Posterior cingulate gyrus (tissue), 11 donors: ENCODE measurements at regions not wholly inside any gene's neighbourhood (a gene's known extent, or its start where the extent isn't known, plus 50 kb on each side); places are given as distances from the start of the nearest gene placed in this dataset.
"Not testable (repeated sequence)": the region's sequence is repeated elsewhere in the genome, so short reads cannot be mapped to it uniquely, and the experiment has no call there.

ENCODE experiments used
- DNase-seq, 10 donors: peaks; one replicate each; pipeline versions ENCODE4 v3.0.0 to v3.0.0-alpha.2; 2020 to 2021; ENCODE audit warnings: mixed read lengths in 3 of 10
- intact Hi-C: fragments of 100-400 bp; cut with DNase I; formaldehyde crosslinking; loops from one replicate; pipeline ENCODE4 v1.15.1; 2023

DNA sequence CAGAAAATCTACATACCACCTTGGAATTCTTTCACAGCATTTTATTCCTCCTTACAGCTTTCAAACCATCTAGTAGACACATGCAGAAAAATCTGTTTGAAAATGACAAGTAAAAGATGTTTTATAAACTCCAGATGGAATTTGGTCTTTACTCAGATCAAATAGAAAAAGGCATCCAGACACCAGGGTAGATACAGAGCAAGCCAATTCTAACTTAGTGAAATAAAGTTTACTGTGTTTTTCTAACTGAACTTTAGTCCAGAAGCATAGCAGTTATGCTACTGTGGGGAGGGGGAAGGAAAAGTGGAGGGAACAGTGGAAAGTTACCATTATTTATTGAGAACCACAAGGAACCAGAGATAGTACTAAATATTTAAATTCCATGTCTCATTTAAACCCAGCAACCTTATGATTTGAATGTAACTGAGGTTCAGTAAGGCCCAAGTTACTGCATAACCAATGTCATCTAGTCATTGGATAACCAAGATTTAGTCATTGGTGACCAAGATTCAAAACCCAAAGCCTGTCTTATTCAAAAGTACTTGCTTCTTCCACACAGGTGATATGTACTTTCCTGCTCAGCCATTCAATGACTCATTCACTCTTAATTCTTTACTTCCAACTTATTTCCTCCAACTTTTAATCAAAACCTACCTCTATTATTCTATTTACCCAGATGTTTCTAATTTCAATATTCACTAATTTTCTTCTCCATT, 57.7 kb downstream of the RAD51AP2 start:
- intact Hi-C loops = no loop called here
- no peak for DNase-seq

GRCh38 chr2:17455343-17455742, 62.9 kb downstream of the RAD51AP2 start:
- intact Hi-C loops = no loop called here
- no peak for DNase-seq

- intact Hi-C loops, DNase-seq: not testable (repeated sequence)
These were observed 72.0 kb downstream of the RAD51AP2 start for GRCh38 chr2:17446191-17446590.

GRCh38 chr2:17445744-17446143, 72.5 kb downstream of the RAD51AP2 start:
- intact Hi-C loops = no loop called here
- peak in 1 of 10 donors; percentile 35 for DNase-seq

DNA sequence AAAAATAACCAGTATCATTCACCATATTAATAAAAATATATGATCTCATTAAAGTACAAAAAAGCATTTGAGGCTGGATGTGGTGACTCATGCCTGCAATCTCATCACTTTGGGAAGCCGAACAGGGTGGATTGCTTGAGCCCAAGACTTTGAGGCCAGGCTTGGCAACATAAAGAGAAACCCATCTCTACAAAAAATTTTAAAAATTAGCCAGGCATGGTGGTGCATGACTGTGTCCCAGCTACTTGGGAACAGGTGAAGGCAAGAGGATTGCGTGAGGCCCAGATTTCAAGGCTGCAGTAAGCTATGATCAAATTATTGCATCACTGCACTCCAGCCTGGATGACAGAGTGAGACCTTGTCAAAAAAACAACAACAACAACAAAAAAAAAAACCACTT, 75.9 kb downstream of the RAD51AP2 start:
- intact Hi-C loops = no loop called here

GRCh38 chr2:17441790-17442189, 76.5 kb downstream of the RAD51AP2 start:
- DNase-seq = no peak
- intact Hi-C loops = no loop called here

More for the DNA sequence above, 75.9 kb downstream of the RAD51AP2 start:
- DNase-seq = no peak

- intact Hi-C loops = no loop called here
- no peak for DNase-seq
These were observed 77.0 kb downstream of the RAD51AP2 start for GRCh38 chr2:17441055-17441771.

DNA sequence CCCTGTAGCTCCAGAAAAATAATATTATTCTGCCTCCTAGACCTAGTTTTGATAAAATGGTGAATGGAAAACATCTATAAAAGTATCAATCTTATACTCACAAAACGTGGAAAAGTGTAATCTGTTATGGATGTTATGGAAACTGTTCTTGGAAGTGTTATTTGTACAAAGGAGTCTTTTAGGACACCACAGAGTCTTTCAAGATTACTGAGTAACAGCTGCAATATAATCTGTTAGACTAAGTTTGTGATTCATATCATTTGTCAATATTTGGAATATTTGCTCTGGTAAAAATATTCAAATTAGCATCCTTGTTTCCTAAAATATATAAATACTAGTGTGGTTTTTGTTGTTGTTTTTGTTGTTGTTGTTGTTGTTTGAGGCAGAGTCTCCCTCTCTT, 87.9 kb downstream of the RAD51AP2 start:
- intact Hi-C loops = no loop called here
- DNase-seq = no peak

DNA sequence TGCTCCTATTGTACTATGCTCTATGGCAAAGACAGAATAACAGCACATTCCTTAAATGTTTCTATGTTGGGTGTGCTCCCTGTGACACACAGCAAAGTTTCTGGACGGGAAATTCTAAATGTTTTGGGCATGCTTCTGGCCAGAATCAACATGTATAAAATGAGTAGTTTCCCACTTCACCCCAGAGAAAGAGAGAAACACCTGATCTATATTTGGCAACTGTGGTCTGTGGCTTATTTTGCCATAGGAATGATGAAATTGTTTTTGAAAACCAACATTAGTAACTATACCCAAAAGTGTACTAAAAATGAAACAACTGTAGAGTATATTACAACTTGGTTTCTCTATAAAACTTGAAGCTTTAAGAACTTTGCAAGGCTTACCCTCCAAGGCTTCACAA, 89.1 kb downstream of the RAD51AP2 start:
- DNase-seq = no peak
- intact Hi-C loops = no loop called here

GRCh38 chr2:17427401-17427800, 90.8 kb downstream of the RAD51AP2 start:
- DNase-seq = no peak
- intact Hi-C loops = no loop called here

- DNase-seq = no peak
These were observed 91.5 kb downstream of the RAD51AP2 start for GRCh38 chr2:17426743-17427142.

DNA sequence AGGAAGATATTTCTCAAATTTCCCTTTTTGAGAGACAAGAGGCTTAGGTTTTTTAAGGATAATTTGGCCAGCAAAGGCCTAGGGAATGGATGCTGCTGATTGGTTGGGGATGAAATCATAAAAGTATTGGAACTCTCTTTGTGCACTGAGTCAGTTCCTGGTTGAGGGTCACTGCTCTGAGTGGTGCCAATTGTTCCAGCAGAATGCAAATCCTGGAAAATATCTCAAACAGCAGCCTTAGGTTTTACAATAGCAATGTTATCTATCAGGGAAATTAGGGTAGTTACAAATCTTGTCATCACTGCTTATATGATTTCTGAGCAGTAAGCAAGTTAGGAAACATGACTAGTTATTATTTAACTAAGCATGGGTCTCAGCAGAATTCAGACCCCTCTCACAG, 96.2 kb downstream of the RAD51AP2 start:
- intact Hi-C loops = no loop called here

More at GRCh38 chr2:17426743-17427142, 91.5 kb downstream of the RAD51AP2 start:
- intact Hi-C loops = no loop called here

DNA sequence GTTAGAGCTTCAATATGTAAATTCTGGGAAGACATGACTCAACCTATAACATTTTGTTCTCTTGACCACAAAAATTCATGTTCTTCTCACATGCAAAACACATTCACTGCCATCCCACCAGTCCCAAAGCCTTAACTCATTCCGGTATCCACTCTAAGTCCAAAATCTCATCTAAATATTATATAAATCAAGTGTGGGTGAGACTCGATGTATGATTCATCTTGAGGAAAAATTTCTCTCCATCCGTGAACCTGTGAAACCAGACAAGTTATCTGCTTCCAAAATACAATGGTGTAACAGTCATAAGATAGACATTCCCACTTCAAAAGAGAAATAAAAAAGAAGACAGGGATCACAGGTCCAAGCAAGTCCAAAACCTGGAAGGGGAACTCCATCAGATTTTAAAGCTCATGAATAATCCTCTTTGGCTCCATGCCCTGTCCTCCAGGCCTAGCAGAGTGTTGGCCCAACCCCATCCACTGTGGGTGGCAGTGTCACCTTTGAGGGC, 101.3 kb downstream of the RAD51AP2 start:
- intact Hi-C loops = no loop called here
- DNase-seq = no peak

More for the DNA sequence above, 96.2 kb downstream of the RAD51AP2 start:
- no peak for DNase-seq

GRCh38 chr2:17413036-17413435, 105.2 kb downstream of the RAD51AP2 start:
- DNase-seq = no peak
- intact Hi-C loops = no loop called here

DNA sequence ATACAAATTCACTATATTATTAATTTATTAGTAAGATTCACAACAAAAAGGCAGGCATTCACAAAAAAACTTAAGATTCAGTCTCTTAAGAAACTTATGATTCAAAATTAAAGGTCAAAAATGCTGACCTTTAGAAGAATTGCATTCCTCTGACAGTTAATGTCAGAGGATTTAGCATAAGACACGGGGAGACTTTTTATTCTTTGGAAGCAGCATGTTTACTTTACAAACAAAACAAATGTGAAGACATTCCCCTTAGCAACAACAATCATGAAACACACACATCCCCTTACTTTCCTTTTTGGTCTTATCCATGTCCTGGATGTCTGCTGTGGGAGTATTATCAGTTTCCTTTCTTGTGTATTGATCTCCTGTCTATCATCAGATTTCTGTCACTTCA, 117.1 kb downstream of the RAD51AP2 start:
- intact Hi-C loops = no loop called here

DNA sequence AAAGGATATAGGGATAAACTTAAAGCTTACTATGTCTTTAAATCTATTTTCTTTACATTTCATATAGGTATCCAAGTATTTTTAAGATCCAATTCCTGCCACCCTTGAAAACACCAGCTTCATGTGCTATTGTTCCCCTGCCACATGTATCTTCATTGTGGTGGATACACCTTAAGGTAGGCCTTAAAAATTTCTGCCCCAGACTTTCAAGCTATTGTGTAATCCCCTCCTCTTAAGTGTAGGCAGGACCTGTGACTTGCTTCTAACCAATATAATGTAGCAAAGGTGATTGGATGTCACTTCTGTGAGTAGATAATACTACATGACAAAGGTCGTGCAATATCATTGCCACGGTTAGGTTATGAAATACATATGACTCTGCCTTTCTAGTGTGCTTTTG, 119.5 kb downstream of the RAD51AP2 start:
- intact Hi-C loops = no loop called here

More for the DNA sequence above, 117.1 kb downstream of the RAD51AP2 start:
- DNase-seq = no peak

GRCh38 chr2:17388798-17389197, 129.4 kb downstream of the RAD51AP2 start:
- DNase-seq = no peak
- intact Hi-C loops = no loop called here

More for the DNA sequence above, 119.5 kb downstream of the RAD51AP2 start:
- no peak for DNase-seq

GRCh38 chr2:17387591-17387990, 130.6 kb downstream of the RAD51AP2 start:
- intact Hi-C loops = no loop called here

GRCh38 chr2:17386771-17387170, 131.5 kb downstream of the RAD51AP2 start:
- no peak for DNase-seq
- intact Hi-C loops = no loop called here

More at GRCh38 chr2:17387591-17387990, 130.6 kb downstream of the RAD51AP2 start:
- no peak for DNase-seq

- DNase-seq = no peak
- intact Hi-C loops = no loop called here
These were observed 138.2 kb downstream of the RAD51AP2 start for GRCh38 chr2:17380003-17380402.

DNA sequence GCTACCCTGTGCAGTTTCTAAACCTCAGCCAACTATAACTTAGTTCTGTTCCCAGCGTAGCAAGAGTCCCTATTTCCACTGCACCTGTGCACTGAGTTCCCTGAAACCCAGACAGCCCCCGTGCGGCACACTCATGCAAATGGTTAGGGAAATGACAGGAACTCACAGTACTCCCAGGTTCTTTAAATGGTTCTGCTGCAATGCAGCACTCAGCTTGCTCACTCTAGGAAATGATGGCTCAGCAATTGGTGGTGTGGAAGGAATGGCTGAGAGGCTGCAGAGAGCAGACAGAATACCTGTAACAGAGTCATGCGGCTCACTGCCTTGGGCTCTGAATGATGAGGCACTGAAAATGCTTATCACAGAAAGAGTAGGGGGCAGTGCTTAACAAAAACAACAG, 143.0 kb downstream of the RAD51AP2 start:
- DNase-seq = peak in 8 of 10 donors; percentile 10 to 87 (median 46)
- intact Hi-C loops = no loop called here

GRCh38 chr2:17373741-17374140, 144.5 kb downstream of the RAD51AP2 start:
- intact Hi-C loops = no loop called here

More at GRCh38 chr2:17373741-17374140, 144.5 kb downstream of the RAD51AP2 start:
- DNase-seq = no peak
